ENCODE measurements at regions not wholly inside any gene's neighbourhood (a gene's known extent, or its start where the extent isn't known, plus 50 kb on each side); places are given as distances from the start of the nearest gene placed in this dataset.
"Not testable (repeated sequence)": the region's sequence is repeated elsewhere in the genome, so short reads cannot be mapped to it uniquely, and the experiment has no call there.

- no peak overlapping the region for H3K27ac Mint-ChIP-seq (ENCODE audit: unreplicated experiment)
These were observed 145.2 kb upstream of the CITED2 start for GRCh38 chr6:139519571-139520031.

GRCh38 chr6:139519097-139519496 is 144.6 kb upstream of the CITED2 start:
- H3K9me3 Mint-ChIP-seq (ENCODE audit: unreplicated experiment): peaks cover 3% of the 10 kb centered on the region
- no peak for TF ChIP-seq CTCF (IDR thresholded peaks at IDR 0.05; ENCODE audit: partially characterized antibody, unreplicated experiment)
- no peak for DNase-seq
- no peak overlapping the region for H3K27ac Mint-ChIP-seq (ENCODE audit: unreplicated experiment)
- H3K4me3 Mint-ChIP-seq (ENCODE audit: unreplicated experiment): no peak overlapping the region
- no peaks in the 10 kb centered on the region for H3K4me1 Mint-ChIP-seq (ENCODE audit: low read depth, unreplicated experiment)
- H3K27me3 Mint-ChIP-seq (ENCODE audit: unreplicated experiment): peaks cover 2% of the 10 kb centered on the region
- H3K36me3 Mint-ChIP-seq (ENCODE audit: unreplicated experiment): no peaks in the 10 kb centered on the region

More at GRCh38 chr6:139519571-139520031, 145.2 kb upstream of the CITED2 start:
- H3K9me3 Mint-ChIP-seq (ENCODE audit: unreplicated experiment): peaks cover 3% of the 10 kb centered on the region
- no peak for TF ChIP-seq CTCF (IDR thresholded peaks at IDR 0.05; ENCODE audit: partially characterized antibody, unreplicated experiment)
- no peaks in the 10 kb centered on the region for H3K4me1 Mint-ChIP-seq (ENCODE audit: low read depth, unreplicated experiment)
- H3K27me3 Mint-ChIP-seq (ENCODE audit: unreplicated experiment): peaks cover 2% of the 10 kb centered on the region
- no peak for DNase-seq
- no peaks in the 10 kb centered on the region for H3K36me3 Mint-ChIP-seq (ENCODE audit: unreplicated experiment)
- H3K4me3 Mint-ChIP-seq (ENCODE audit: unreplicated experiment): no peak overlapping the region

- DNase-seq: no peak
- peaks cover 2% of the 10 kb centered on the region for H3K27me3 Mint-ChIP-seq (ENCODE audit: unreplicated experiment)
- no peaks in the 10 kb centered on the region for H3K36me3 Mint-ChIP-seq (ENCODE audit: unreplicated experiment)
- no peak for TF ChIP-seq CTCF (IDR thresholded peaks at IDR 0.05; ENCODE audit: partially characterized antibody, unreplicated experiment)
- H3K4me3 Mint-ChIP-seq (ENCODE audit: unreplicated experiment): no peak overlapping the region
- H3K27ac Mint-ChIP-seq (ENCODE audit: unreplicated experiment): no peak overlapping the region
- no peaks in the 10 kb centered on the region for H3K4me1 Mint-ChIP-seq (ENCODE audit: low read depth, unreplicated experiment)
- peaks cover 3% of the 10 kb centered on the region for H3K9me3 Mint-ChIP-seq (ENCODE audit: unreplicated experiment)
These were observed 144.2 kb upstream of the CITED2 start for GRCh38 chr6:139518556-139519091.

GRCh38 chr6:139517998-139518555 is 143.6 kb upstream of the CITED2 start:
- not testable (repeated sequence) for H3K36me3 Mint-ChIP-seq (ENCODE audit: unreplicated experiment); H3K4me3 Mint-ChIP-seq (ENCODE audit: unreplicated experiment); H3K9me3 Mint-ChIP-seq (ENCODE audit: unreplicated experiment); H3K27me3 Mint-ChIP-seq (ENCODE audit: unreplicated experiment); H3K4me1 Mint-ChIP-seq (ENCODE audit: low read depth, unreplicated experiment); DNase-seq; H3K27ac Mint-ChIP-seq (ENCODE audit: unreplicated experiment)

- no peaks in the 10 kb centered on the region for H3K36me3 Mint-ChIP-seq (ENCODE audit: unreplicated experiment)
- peaks cover 2% of the 10 kb centered on the region for H3K27me3 Mint-ChIP-seq (ENCODE audit: unreplicated experiment)
- H3K27ac Mint-ChIP-seq (ENCODE audit: unreplicated experiment): no peak overlapping the region
- TF ChIP-seq CTCF (IDR thresholded peaks at IDR 0.05; ENCODE audit: partially characterized antibody, unreplicated experiment): no peak
- H3K4me1 Mint-ChIP-seq (ENCODE audit: low read depth, unreplicated experiment): no peaks in the 10 kb centered on the region
- H3K4me3 Mint-ChIP-seq (ENCODE audit: unreplicated experiment): no peak overlapping the region
- no peak for DNase-seq
- peaks cover 3% of the 10 kb centered on the region for H3K9me3 Mint-ChIP-seq (ENCODE audit: unreplicated experiment)
These were observed 141.1 kb upstream of the CITED2 start for GRCh38 chr6:139515511-139515910.

Measured in glutamatergic neuron (in vitro differentiated cells).